Mesenchymal stem cell (in vitro differentiated cells and primary cell): ENCODE measurements at regions not wholly inside any gene's neighbourhood (a gene's known extent, or its start where the extent isn't known, plus 50 kb on each side); places are given as distances from the start of the nearest gene placed in this dataset.

Source experiments
- DNase-seq: peaks from one replicate; pipeline ENCODE4 v3.0.0-alpha.2; 2013
- H2AFZ ChIP-seq: one replicate; pipeline ENCODE4 v1.6.1; 2013; ENCODE audit warnings: low read depth, mild to moderate bottlenecking, control low read depth, inconsistent platforms, low read length, moderate library complexity
- H2AK5ac ChIP-seq: 2 replicates; pipeline ENCODE4 v1.6.1; 2013; ENCODE audit warnings: low read length, moderate library complexity, mild to moderate bottlenecking, inconsistent platforms; ENCODE audit not compliant: severe bottlenecking
- H2BK120ac ChIP-seq: one replicate; pipeline ENCODE4 v1.6.1; 2013; ENCODE audit warnings: low read depth, mild to moderate bottlenecking, inconsistent platforms, low read length, moderate library complexity
- H2BK12ac ChIP-seq, 2 experiments: one replicate each; pipeline ENCODE4 v1.6.1; 2013; ENCODE audit warnings: inconsistent platforms in 2 of 2, low read length in 2 of 2, mild to moderate bottlenecking in 2 of 2, moderate library complexity in 2 of 2, control low read depth in 1 of 2
- H2BK15ac ChIP-seq: one replicate; pipeline ENCODE4 v1.6.1; 2013; ENCODE audit warnings: mild to moderate bottlenecking, low read depth, inconsistent platforms; ENCODE audit not compliant: poor library complexity, severe bottlenecking
- H2BK5ac ChIP-seq: 2 replicates; pipeline ENCODE4 v1.6.1; 2013; ENCODE audit warnings: low read depth, mild to moderate bottlenecking, low read length, control low read depth, inconsistent platforms; ENCODE audit not compliant: poor library complexity, severe bottlenecking
- H3K14ac ChIP-seq, 2 experiments: one replicate each; pipeline ENCODE4 v1.6.1; 2013; ENCODE audit warnings: inconsistent platforms in 2 of 2, low read length in 2 of 2, control low read depth in 1 of 2, mild to moderate bottlenecking in 1 of 2, moderate library complexity in 1 of 2
- H3K18ac ChIP-seq, 2 experiments: one replicate each; pipeline ENCODE4 v1.6.1; 2013; ENCODE audit warnings: inconsistent platforms in 2 of 2, low read length in 2 of 2, control low read depth in 1 of 2, low read depth in 1 of 2, mild to moderate bottlenecking in 1 of 2
- H3K23ac ChIP-seq, 2 experiments: one replicate each; pipeline ENCODE4 v1.6.1; 2013; ENCODE audit warnings: inconsistent platforms in 2 of 2, low read length in 2 of 2, mild to moderate bottlenecking in 2 of 2, moderate library complexity in 2 of 2, control low read depth in 1 of 2
- H3K27ac ChIP-seq: 2 replicates; pipeline ENCODE4 v1.5.1; 2013; ENCODE audit warnings: mild to moderate bottlenecking, moderate library complexity, low read length, control low read depth, inconsistent platforms; ENCODE audit not compliant: poor library complexity, severe bottlenecking
- H3K27me3 ChIP-seq, 2 experiments: 2 replicates each; pipeline versions ENCODE4 v1.6.1 to v1.7.0; 2013; ENCODE audit warnings: low read length in 2 of 2, mild to moderate bottlenecking in 2 of 2, moderate library complexity in 2 of 2, control low read depth in 1 of 2, inconsistent platforms in 1 of 2; ENCODE audit not compliant: control insufficient read depth in 1 of 2, insufficient read depth in 1 of 2
- H3K36me3 ChIP-seq, 2 experiments: 2 replicates each; pipeline versions ENCODE4 v1.6.1 to v1.7.0; 2013; ENCODE audit warnings: low read length in 2 of 2, control low read depth in 1 of 2, inconsistent platforms in 1 of 2, low read depth in 1 of 2, mild to moderate bottlenecking in 1 of 2; ENCODE audit not compliant: insufficient read depth in 2 of 2, control insufficient read depth in 1 of 2
- H3K4ac ChIP-seq, 2 experiments: one replicate each; pipeline ENCODE4 v1.6.1; 2013; ENCODE audit warnings: inconsistent platforms in 2 of 2, low read length in 2 of 2, mild to moderate bottlenecking in 2 of 2, moderate library complexity in 2 of 2, control low read depth in 1 of 2, low read depth in 1 of 2
- H3K4me1 ChIP-seq: 2 replicates; pipeline ENCODE4 v1.6.1; 2013; ENCODE audit warnings: low read depth, low read length, control low read depth; ENCODE audit not compliant: control insufficient read depth, insufficient read depth
- H3K4me2 ChIP-seq: 2 replicates; pipeline ENCODE4 v1.6.1; 2013; ENCODE audit warnings: low read length, mild to moderate bottlenecking, inconsistent platforms; ENCODE audit not compliant: poor library complexity, severe bottlenecking
- H3K4me3 ChIP-seq, 2 experiments: 2 replicates each; pipeline versions ENCODE4 v1.5.1 to v1.7.0; 2013; ENCODE audit warnings: low read length in 2 of 2, mild to moderate bottlenecking in 2 of 2, control low read depth in 1 of 2, low read depth in 1 of 2; ENCODE audit not compliant: insufficient read depth in 1 of 2
- H3K79me1 ChIP-seq: replicated peaks from 2 replicates; pipeline ENCODE4 v1.6.1; 2013; ENCODE audit warnings: mild to moderate bottlenecking, control low read depth, low read length, inconsistent platforms; ENCODE audit not compliant: poor library complexity, severe bottlenecking
- H3K9ac ChIP-seq: 2 replicates; pipeline ENCODE4 v1.7.0; 2013; ENCODE audit warnings: mild to moderate bottlenecking, low read length, moderate library complexity
- H3K9me3 ChIP-seq: 2 replicates; pipeline ENCODE4 v1.7.0; 2013; ENCODE audit warnings: mild to moderate bottlenecking, low read length; ENCODE audit not compliant: control insufficient read depth
- H4K8ac ChIP-seq: one replicate; pipeline ENCODE4 v1.6.1; 2013; ENCODE audit warnings: inconsistent platforms, mild to moderate bottlenecking, low read length, moderate library complexity
- H4K91ac ChIP-seq: one replicate; pipeline ENCODE4 v1.6.1; 2013; ENCODE audit warnings: mild to moderate bottlenecking, low read length, inconsistent platforms
- WGBS: methylation state at CpG from one replicate; pipeline ENCODE4 v1.1.7; 2013; ENCODE audit warnings: mixed read lengths; 5-methylcytosine and 5-hydroxymethylcytosine counted together

DNA sequence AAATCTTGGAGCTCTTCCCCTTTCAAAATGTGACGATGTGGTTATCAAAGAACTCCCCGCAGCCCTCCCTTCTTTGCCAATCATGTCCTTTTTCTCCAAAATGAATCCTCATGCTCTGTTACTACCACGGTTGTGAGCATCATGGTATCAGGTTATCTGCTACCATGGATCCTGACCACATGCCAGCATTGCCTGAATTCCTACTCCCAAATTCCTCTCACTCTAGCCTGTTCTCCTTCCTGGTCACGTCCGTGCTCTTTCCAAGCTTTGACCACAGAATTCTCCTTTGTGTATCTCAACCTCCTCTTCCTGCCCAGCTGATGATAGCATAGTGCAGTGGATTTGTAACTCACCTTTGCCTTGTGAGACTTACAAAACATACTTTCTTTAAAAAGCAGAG, 59.5 kb upstream of the FBXL7 start:
- Histone ChIP-seq H3K79me1 (no peaks in the 10 kb centered on the region), H3K27me3 (peaks cover 0 to 19% of the 10 kb centered on the region in 2 experiments), H3K9me3 (no peaks in the 10 kb centered on the region), H3K23ac (no peak overlapping the region), H2AK5ac (no peak overlapping the region), H4K8ac (no peak overlapping the region), H3K14ac (no peak overlapping the region), H3K4me3 (no peak overlapping the region), H3K9ac (no peak overlapping the region), H3K18ac (no peak overlapping the region), H2BK5ac (no peak overlapping the region), H2BK15ac (no peak overlapping the region), H4K91ac (no peak overlapping the region), H3K4me1 (no peaks in the 10 kb centered on the region), H2AFZ (no peak overlapping the region), H3K36me3 (no peaks in the 10 kb centered on the region), H3K4me2 (no peak overlapping the region), H2BK120ac (no peak overlapping the region), H2BK12ac (no peak overlapping the region), H3K4ac (no peak overlapping the region), H3K27ac (no peak overlapping the region)
- 78% methylated on average over 5 of the region's 5 CpGs for WGBS
- no peak for DNase-seq

DNA sequence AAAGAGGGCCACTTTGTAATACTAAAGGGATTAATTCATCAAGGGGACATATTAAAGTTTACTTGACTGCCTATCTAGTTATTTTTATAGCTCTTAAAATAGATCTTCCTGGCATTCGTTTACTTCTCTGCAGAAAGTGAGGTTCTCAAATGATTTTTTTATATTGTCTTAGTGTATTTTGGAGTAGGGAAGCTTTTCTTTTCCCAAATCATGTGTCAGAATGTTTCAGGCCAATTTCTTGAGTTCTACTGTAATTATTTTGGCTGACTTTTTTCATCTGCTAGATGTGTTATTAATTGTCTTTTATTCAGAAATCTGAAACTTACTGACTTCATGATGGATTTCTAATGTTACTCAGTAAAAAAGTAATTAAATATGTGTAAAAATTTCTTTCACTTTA, 60.2 kb upstream of the FBXL7 start:
- Histone ChIP-seq H3K4me1 (no peaks in the 10 kb centered on the region), H3K9me3 (no peaks in the 10 kb centered on the region), H3K23ac (no peak overlapping the region), H4K8ac (no peak overlapping the region), H3K14ac (no peak overlapping the region), H3K9ac (no peak overlapping the region), H2BK5ac (no peak overlapping the region), H3K27ac (no peak overlapping the region), H2BK12ac (no peak overlapping the region), H2AFZ (no peak overlapping the region), H2BK15ac (no peak overlapping the region), H4K91ac (no peak overlapping the region), H3K4me2 (no peak overlapping the region), H3K27me3 (peaks cover 0 to 18% of the 10 kb centered on the region in 2 experiments), H3K4ac (no peak overlapping the region), H2AK5ac (no peak overlapping the region), H2BK120ac (no peak overlapping the region), H3K79me1 (no peaks in the 10 kb centered on the region), H3K18ac (no peak overlapping the region), H3K4me3 (no peak overlapping the region), H3K36me3 (no peaks in the 10 kb centered on the region)
- DNase-seq = no peak
- 71% methylated on average over 1 of the region's 1 CpG for WGBS

DNA sequence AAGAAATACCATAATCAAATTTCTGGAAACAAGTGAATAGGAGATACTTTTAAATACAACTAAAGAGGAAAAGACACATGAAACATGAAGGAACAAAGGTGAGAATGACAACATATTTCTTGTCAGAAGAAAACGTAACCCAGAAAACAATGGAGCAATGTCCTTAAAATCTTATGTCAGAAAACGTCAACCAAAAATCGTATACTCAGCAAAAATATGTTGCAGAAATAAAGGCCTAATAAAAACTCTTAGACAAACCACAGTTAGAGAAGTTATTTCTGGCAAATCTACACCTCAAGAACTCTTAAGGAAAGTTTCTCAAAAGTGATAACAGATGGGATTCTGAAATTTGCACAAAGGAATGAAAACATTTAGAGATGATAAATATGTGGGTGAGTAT, 66.3 kb upstream of the FBXL7 start:
- Histone ChIP-seq H2BK120ac (no peak overlapping the region), H2BK5ac (no peak overlapping the region), H3K14ac (no peak overlapping the region), H2AK5ac (no peak overlapping the region), H3K18ac (no peak overlapping the region), H3K4me2 (no peak overlapping the region), H2BK15ac (no peak overlapping the region), H3K4me3 (no peak overlapping the region), H3K4me1 (no peaks in the 10 kb centered on the region), H3K4ac (no peak overlapping the region), H2AFZ (no peak overlapping the region), H3K9ac (no peak overlapping the region), H3K9me3 (no peaks in the 10 kb centered on the region), H3K36me3 (no peaks in the 10 kb centered on the region), H4K91ac (no peak overlapping the region), H3K23ac (no peak overlapping the region), H3K79me1 (no peaks in the 10 kb centered on the region), H3K27me3 (no peaks in the 10 kb centered on the region), H2BK12ac (no peak overlapping the region), H3K27ac (no peak overlapping the region), H4K8ac (no peak overlapping the region)
- WGBS = 85% methylated on average over 3 of the region's 3 CpGs
- DNase-seq = no peak

DNA sequence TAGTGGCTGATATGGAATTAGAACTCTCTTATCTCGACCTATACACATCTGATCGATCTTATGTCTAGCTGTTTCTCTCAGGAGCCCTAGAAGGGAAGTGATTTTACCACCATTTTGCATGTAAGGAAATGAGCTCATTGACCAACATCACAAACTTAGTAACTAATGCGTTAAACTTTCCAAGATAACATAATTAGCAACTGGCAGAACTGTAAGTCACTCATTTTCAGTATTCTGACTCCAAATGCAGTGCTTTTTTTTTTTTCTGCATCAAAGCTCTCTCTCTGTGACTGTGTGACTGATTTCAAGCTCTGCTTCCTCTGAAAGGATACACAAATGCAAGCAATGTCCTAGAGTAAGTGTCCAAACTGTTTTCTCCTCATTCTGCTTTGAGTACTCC, 68.1 kb upstream of the FBXL7 start:
- H2BK120ac ChIP-seq = no peak overlapping the region
- H3K79me1 ChIP-seq = no peaks in the 10 kb centered on the region
- no peak overlapping the region for H3K18ac ChIP-seq
- no peaks in the 10 kb centered on the region for H3K4me1 ChIP-seq
- no peak overlapping the region for H4K8ac ChIP-seq
- H3K27me3 ChIP-seq = no peaks in the 10 kb centered on the region
- H4K91ac ChIP-seq = no peak overlapping the region
- no peak overlapping the region for H2BK5ac ChIP-seq
- no peak overlapping the region for H2AFZ ChIP-seq
- DNase-seq = no peak
- no peak overlapping the region for H3K4me3 ChIP-seq
- H3K14ac ChIP-seq = no peak overlapping the region
- no peak overlapping the region for H3K27ac ChIP-seq
- no peak overlapping the region for H3K23ac ChIP-seq
- no peak overlapping the region for H2AK5ac ChIP-seq
- H3K36me3 ChIP-seq = no peaks in the 10 kb centered on the region
- H3K9me3 ChIP-seq = no peaks in the 10 kb centered on the region
- no peak overlapping the region for H2BK12ac ChIP-seq
- H3K4ac ChIP-seq = no peak overlapping the region
- no peak overlapping the region for H3K9ac ChIP-seq
- no peak overlapping the region for H3K4me2 ChIP-seq
- 66% methylated on average over 3 of the region's 3 CpGs for WGBS
- no peak overlapping the region for H2BK15ac ChIP-seq
